GM19351 (cell line): ENCODE measurements at regions not wholly inside any gene's neighbourhood (a gene's known extent, or its start where the extent isn't known, plus 50 kb on each side); places are given as distances from the start of the nearest gene placed in this dataset.
"Not testable (repeated sequence)": the region's sequence is repeated elsewhere in the genome, so short reads cannot be mapped to it uniquely, and the experiment has no call there.

Experiments used
- ATAC-seq: cut with Tn5 transposase; IDR thresholded peaks from one replicate; pipeline ENCODE4 v1.9.1; 2021; ENCODE audit warnings: mild to moderate bottlenecking, moderate library complexity; ENCODE audit not compliant: unreplicated experiment

- ATAC-seq = no peak
Measured at GRCh38 chr14:43356382-43356781, 1150.7 kb downstream of the FSCB start.

GRCh38 chr14:43341921-43342320 lies 1165.2 kb downstream of the FSCB start:
- ATAC-seq = no peak

- ATAC-seq = no peak
Measured at GRCh38 chr14:43338713-43339112, 1168.4 kb downstream of the FSCB start.

- ATAC-seq = no peak
Measured at GRCh38 chr14:43336351-43336750, 1170.7 kb downstream of the FSCB start.

- ATAC-seq = not testable (repeated sequence)
Measured at GRCh38 chr14:43326501-43327407, 1180.3 kb downstream of the FSCB start.

- no peak for ATAC-seq
Measured at GRCh38 chr14:43316427-43316826, 1190.7 kb downstream of the FSCB start.

GRCh38 chr14:43313719-43314118 lies 1193.4 kb downstream of the FSCB start:
- ATAC-seq = no peak

- ATAC-seq = no peak
Measured at GRCh38 chr14:43308421-43309110, 1198.5 kb downstream of the FSCB start.

GRCh38 chr14:43307836-43308235 lies 1199.2 kb downstream of the FSCB start:
- no peak for ATAC-seq

- ATAC-seq = no peak
Measured at GRCh38 chr14:43306053-43306452, 1201.0 kb downstream of the FSCB start.

GRCh38 chr14:43297794-43298193 lies 1209.3 kb downstream of the FSCB start:
- no peak for ATAC-seq

GRCh38 chr14:43296061-43296460 lies 1211.0 kb downstream of the FSCB start:
- ATAC-seq = not testable (repeated sequence)

- ATAC-seq = no peak
Measured at GRCh38 chr14:43285575-43285974, 1221.5 kb downstream of the FSCB start.

- no peak for ATAC-seq
Measured at GRCh38 chr14:43260056-43260455, 1247.0 kb downstream of the FSCB start.

- no peak for ATAC-seq
Measured at GRCh38 chr14:43258396-43258795, 1248.7 kb downstream of the FSCB start.

GRCh38 chr14:43256996-43257395 lies 1250.1 kb downstream of the FSCB start:
- not testable (repeated sequence) for ATAC-seq

GRCh38 chr14:43252866-43253265 lies 1254.2 kb downstream of the FSCB start:
- no peak for ATAC-seq

- no peak for ATAC-seq
Measured at GRCh38 chr14:43249591-43249990, 1257.5 kb downstream of the FSCB start.

GRCh38 chr14:43249116-43249515 lies 1258.0 kb downstream of the FSCB start:
- ATAC-seq = no peak

GRCh38 chr14:43247877-43248276 lies 1259.2 kb downstream of the FSCB start:
- no peak for ATAC-seq

GRCh38 chr14:43244142-43244625 lies 1262.9 kb downstream of the FSCB start:
- no peak for ATAC-seq

GRCh38 chr14:43243168-43243567 lies 1263.9 kb downstream of the FSCB start:
- no peak for ATAC-seq
